SU-DHL-6 (cell line): ENCODE measurements at regions not wholly inside any gene's neighbourhood (a gene's known extent, or its start where the extent isn't known, plus 50 kb on each side); places are given as distances from the start of the nearest gene placed in this dataset.

ENCODE experiments used
- H2AFZ ChIP-seq: fragments of 200-600 bp; sonication (generic); 2 replicates; pipeline ENCODE4 v1.6.1; 2014; ENCODE audit warnings: low read depth, mild to moderate bottlenecking, moderate library complexity, mixed read lengths, antibody characterized with exemption, low read length; ENCODE audit not compliant: severe bottlenecking
- H3F3A ChIP-seq: fragments of 200-600 bp; shearing (Covaris generic); 2 replicates; pipeline ENCODE4 v1.6.0; 2016; ENCODE audit warnings: antibody characterized with exemption, mild to moderate bottlenecking; ENCODE audit not compliant: insufficient read depth
- H3K27ac ChIP-seq: fragments of 200-600 bp; sonication (generic); 2 replicates; pipeline ENCODE4 v1.5.1; 2016; ENCODE audit warnings: low read depth, mild to moderate bottlenecking, low read length, moderate library complexity, mixed read lengths
- H3K27me3 ChIP-seq: fragments of 200-600 bp; sonication (generic), shearing (Covaris generic); 2 replicates; pipeline ENCODE4 v1.6.0; 2014; ENCODE audit warnings: mild to moderate bottlenecking, low read length
- H3K36me3 ChIP-seq: fragments of 200-600 bp; sonication (generic); 2 replicates; pipeline ENCODE4 v1.6.1; 2014; ENCODE audit warnings: mild to moderate bottlenecking, low read length, mixed read lengths
- H3K4me2 ChIP-seq: fragments of 300-600, 200-600 bp; shearing (Covaris generic), sonication (generic); 2 replicates; pipeline ENCODE4 v1.6.0; 2014; ENCODE audit warnings: low read length, low read depth, mild to moderate bottlenecking; ENCODE audit not compliant: poor library complexity, severe bottlenecking
- H3K4me3 ChIP-seq: fragments of 200-600 bp; sonication (generic); 2 replicates; pipeline ENCODE4 v1.5.1; 2014; ENCODE audit warnings: antibody characterized with exemption, low read length, mild to moderate bottlenecking, mixed read lengths; ENCODE audit not compliant: insufficient read depth, poor library complexity, severe bottlenecking
- H3K79me2 ChIP-seq: fragments of 200-600 bp; sonication (generic); 2 replicates; pipeline ENCODE4 v1.6.1; 2014; ENCODE audit warnings: mild to moderate bottlenecking, low read length, moderate library complexity; ENCODE audit not compliant: insufficient read depth
- H3K9ac ChIP-seq: fragments of 200-600 bp; sonication (generic); 2 replicates; pipeline ENCODE4 v1.7.0; 2014; ENCODE audit warnings: mild to moderate bottlenecking, low read length
- H3K9me2 ChIP-seq: fragments of 200-600 bp; sonication (generic); replicated peaks from 2 replicates; pipeline ENCODE4 v1.6.1; 2014; ENCODE audit warnings: low read length; ENCODE audit not compliant: insufficient read depth
- H3K9me3 ChIP-seq: fragments of 200-600 bp; sonication (generic); 2 replicates; pipeline ENCODE4 v1.6.1; 2014; ENCODE audit warnings: low read length, mixed read lengths; ENCODE audit not compliant: insufficient read depth
- H4K20me1 ChIP-seq: fragments of 200-600 bp; sonication (generic); 2 replicates; pipeline ENCODE4 v1.6.1; 2014; ENCODE audit warnings: low read depth, mild to moderate bottlenecking, antibody characterized with exemption, low read length, moderate library complexity, mixed read lengths
- CTCF ChIP-seq: fragments of 200-600 bp; sonication (generic); IDR thresholded peaks from one replicate; pipeline ENCODE4 v1.5.1; 2017; ENCODE audit warnings: antibody characterized with exemption, mild to moderate bottlenecking, low read length, moderate library complexity; ENCODE audit not compliant: insufficient read depth, poor library complexity, severe bottlenecking
- EZH2phosphoT487 ChIP-seq: fragments of 200-600 bp; sonication (generic), shearing (Covaris generic); conservative IDR thresholded peaks from 2 replicates; pipeline ENCODE4 v1.6.1; 2018; ENCODE audit warnings: mild to moderate bottlenecking, antibody characterized with exemption, low read length, moderate library complexity, mixed read lengths

- Histone ChIP-seq H3F3A (no peaks in the 10 kb centered on the region), H3K27me3 (no peaks in the 10 kb centered on the region), H3K36me3 (no peaks in the 10 kb centered on the region), H3K79me2 (no peaks in the 10 kb centered on the region), H3K4me2 (no peak overlapping the region), H3K9ac (no peak overlapping the region), H3K27ac (no peak overlapping the region), H4K20me1 (no peaks in the 10 kb centered on the region), H3K4me3 (no peak overlapping the region), H3K9me3 (no peaks in the 10 kb centered on the region), H3K9me2 (no peaks in the 10 kb centered on the region), H2AFZ (no peak overlapping the region)
- TF ChIP-seq CTCF (no peak), EZH2phosphoT487 (no peak)
These were observed 65.7 kb upstream of the ANKH start for GRCh38 chr5:14937254-14937653.

GRCh38 chr5:14936588-14936987, 65.0 kb upstream of the ANKH start:
- Histone ChIP-seq H3K27me3 (no peaks in the 10 kb centered on the region), H2AFZ (no peak overlapping the region), H3K9ac (no peak overlapping the region), H4K20me1 (no peaks in the 10 kb centered on the region), H3K36me3 (no peaks in the 10 kb centered on the region), H3K4me2 (no peak overlapping the region), H3K9me3 (no peaks in the 10 kb centered on the region), H3K27ac (no peak overlapping the region), H3K79me2 (no peaks in the 10 kb centered on the region), H3K9me2 (no peaks in the 10 kb centered on the region), H3K4me3 (no peak overlapping the region), H3F3A (no peaks in the 10 kb centered on the region)
- no peak for TF ChIP-seq EZH2phosphoT487
- TF ChIP-seq CTCF = no peak

GRCh38 chr5:14935341-14935740, 63.8 kb upstream of the ANKH start:
- Histone ChIP-seq H3K4me2 (no peak overlapping the region), H3K9me2 (no peaks in the 10 kb centered on the region), H3K4me3 (no peak overlapping the region), H3K79me2 (no peaks in the 10 kb centered on the region), H4K20me1 (no peaks in the 10 kb centered on the region), H3K36me3 (no peaks in the 10 kb centered on the region), H3K27ac (no peak overlapping the region), H3F3A (no peaks in the 10 kb centered on the region), H3K9me3 (no peaks in the 10 kb centered on the region), H2AFZ (no peak overlapping the region), H3K9ac (no peak overlapping the region), H3K27me3 (no peaks in the 10 kb centered on the region)
- no peak for TF ChIP-seq EZH2phosphoT487

GRCh38 chr5:14932902-14933469, 61.4 kb upstream of the ANKH start:
- TF ChIP-seq EZH2phosphoT487 (no peak), CTCF (no peak)
- no peaks in the 10 kb centered on the region for H3K9me2 ChIP-seq
- no peaks in the 10 kb centered on the region for H3K9me3 ChIP-seq
- H3K9ac ChIP-seq = no peak overlapping the region
- no peaks in the 10 kb centered on the region for H3K27me3 ChIP-seq
- no peak overlapping the region for H2AFZ ChIP-seq
- H3K4me2 ChIP-seq = no peak overlapping the region
- no peak overlapping the region for H3K27ac ChIP-seq
- H3K4me3 ChIP-seq = no peak overlapping the region
- H4K20me1 ChIP-seq = no peaks in the 10 kb centered on the region
- no peaks in the 10 kb centered on the region for H3F3A ChIP-seq
- no peaks in the 10 kb centered on the region for H3K36me3 ChIP-seq
- no peaks in the 10 kb centered on the region for H3K79me2 ChIP-seq
